SK-N-MC (cell line): ENCODE measurements at regions not wholly inside any gene's neighbourhood (a gene's known extent, or its start where the extent isn't known, plus 50 kb on each side); places are given as distances from the start of the nearest gene placed in this dataset.

Experiments used
- EZH2 ChIP-seq: fragments of 200-600 bp; sonication (generic); IDR thresholded peaks from one replicate; pipeline ENCODE4 v1.6.1; 2017; ENCODE audit warnings: antibody characterized with exemption
- POLR2AphosphoS5 ChIP-seq: IDR thresholded peaks from 2 replicates; pipeline ENCODE4 v1.6.1; 2012; ENCODE audit warnings: mild to moderate bottlenecking, low read depth, low read length, borderline replicate concordance

DNA sequence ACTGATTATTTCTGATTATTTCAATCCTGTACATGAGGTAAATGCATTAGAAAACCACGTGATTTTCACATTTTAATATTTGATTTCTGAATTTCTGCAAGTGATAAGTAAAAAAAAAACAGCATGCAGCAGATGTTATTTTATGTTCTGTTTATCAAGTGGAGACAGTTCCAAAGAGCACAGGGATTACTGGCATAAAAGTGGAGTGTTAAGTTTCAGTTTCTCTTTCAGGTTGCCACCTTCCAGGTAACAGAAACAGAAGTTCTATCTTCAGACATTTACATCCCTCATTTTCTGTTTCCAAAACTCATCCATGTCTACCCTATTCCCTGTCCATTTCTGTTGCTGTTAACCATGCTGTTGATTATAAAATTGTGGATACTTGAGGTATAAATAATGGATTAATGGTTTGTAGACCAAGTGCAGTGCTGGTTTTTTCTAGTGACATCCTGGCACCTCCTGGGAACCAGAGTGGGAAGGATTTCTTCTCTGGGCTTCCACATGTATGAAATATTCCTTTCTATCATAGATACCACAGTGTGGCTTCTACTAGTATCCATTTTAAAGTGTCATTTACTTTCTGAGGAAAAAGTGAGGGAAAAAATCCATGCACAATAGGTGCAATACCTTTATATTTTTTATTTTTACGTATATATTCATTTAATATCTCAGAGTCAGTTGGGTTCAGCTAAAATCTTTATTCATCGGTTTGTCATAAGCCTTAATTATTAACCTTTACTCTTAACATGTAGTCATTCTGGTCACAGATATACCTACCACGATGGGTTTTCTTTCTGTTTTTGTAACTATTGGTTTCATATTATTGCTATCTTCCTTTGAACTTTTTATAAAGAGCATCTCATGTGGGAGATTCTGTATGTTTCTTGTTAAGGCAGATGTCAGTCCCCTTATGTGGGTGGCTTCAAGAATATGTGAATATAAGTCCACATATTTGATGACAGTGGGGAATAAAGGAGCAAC lies 1010.0 kb downstream of the SQOR start:
- TF ChIP-seq POLR2AphosphoS5 (no peak), EZH2 (no peak)
